GM23338 (cell line): ENCODE measurements at regions not wholly inside any gene's neighbourhood (a gene's known extent, or its start where the extent isn't known, plus 50 kb on each side); places are given as distances from the start of the nearest gene placed in this dataset.

Experiments used
- CREB1 ChIP-seq: fragments of 250-450 bp; sonication (Bioruptor Pico); IDR thresholded peaks from 2 replicates; pipeline ENCODE4 v1.5.0; 2020; ENCODE audit warnings: low read depth, mild to moderate bottlenecking, moderate library complexity
- CTCF ChIP-seq, 2 experiments: fragments of 200-600 bp in 1 of 2; sonication (generic) in 1 of 2; conservative IDR thresholded peaks; 2 replicates each; pipeline versions ENCODE4 v1.5.1 to v1.6.1; 2016 to 2017; ENCODE audit warnings: antibody characterized with exemption in 2 of 2, low read depth in 2 of 2, mild to moderate bottlenecking in 2 of 2, moderate library complexity in 1 of 2
- EZH2 ChIP-seq: fragments of 200-600 bp; sonication (generic); IDR thresholded peaks from one replicate; pipeline ENCODE4 v1.8.0; 2017; ENCODE audit warnings: antibody characterized with exemption, mild to moderate bottlenecking, low read depth; ENCODE audit not compliant: unreplicated experiment
- EZH2phosphoT487 ChIP-seq: fragments of 200-600 bp; sonication (generic); IDR thresholded peaks from one replicate; pipeline ENCODE4 v1.8.1; 2018; ENCODE audit warnings: antibody characterized with exemption; ENCODE audit not compliant: unreplicated experiment
- JUNB ChIP-seq: IDR thresholded peaks from one replicate; pipeline ENCODE4 v1.6.1; 2016; ENCODE audit warnings: antibody characterized with exemption; ENCODE audit not compliant: unreplicated experiment
- NANOG ChIP-seq: IDR thresholded peaks from 2 replicates; pipeline ENCODE4 v1.6.1; 2016; ENCODE audit warnings: antibody characterized with exemption, borderline replicate concordance
- POLR2AphosphoS5 ChIP-seq: IDR thresholded peaks from 2 replicates; pipeline ENCODE4 v1.6.1; 2016; ENCODE audit warnings: antibody characterized with exemption, low read depth
- REST ChIP-seq: IDR thresholded peaks from one replicate; pipeline ENCODE4 v1.6.1; 2018; ENCODE audit warnings: antibody characterized with exemption; ENCODE audit not compliant: unreplicated experiment
- ZNF114 ChIP-seq: fragments of 250-450 bp; sonication (Bioruptor Pico); IDR thresholded peaks from 2 replicates; pipeline ENCODE4 v1.5.0; 2020; ENCODE audit warnings: mild to moderate bottlenecking, moderate library complexity

GRCh38 chr4:176406736-176407135, 87.0 kb downstream of the SPCS3 start:
- TF ChIP-seq POLR2AphosphoS5 (no peak), CTCF (conservative IDR thresholded peaks at IDR 0.05; ENCODE audit: low read depth in 2 of 2) (no peak), ZNF114 (CRISPR knock-in tag) (no peak), EZH2 (no peak), REST (no peak), JUNB (no peak), NANOG (no peak), CREB1 (no peak), EZH2phosphoT487 (no peak)
